Activated gamma-delta T cell treated with Interleukin-2 at 50 U/mL for 16 hours (primary cell): ENCODE measurements at regions not wholly inside any gene's neighbourhood (a gene's known extent, or its start where the extent isn't known, plus 50 kb on each side); places are given as distances from the start of the nearest gene placed in this dataset.

Source experiments
- DNase-seq: peaks from one replicate; pipeline ENCODE4 v3.0.0-alpha.2; 2020

- DNase-seq = no peak
Measured at GRCh38 chr13:106625578-106625977, 57.6 kb upstream of the ARGLU1 start.

- no peak for DNase-seq
Measured at GRCh38 chr13:106623799-106624460, 56.0 kb upstream of the ARGLU1 start.

GRCh38 chr13:106621833-106622232 is 53.9 kb upstream of the ARGLU1 start:
- no peak for DNase-seq

GRCh38 chr13:106619688-106620555 is 52.0 kb upstream of the ARGLU1 start:
- DNase-seq = peak; percentile 8
